SK-N-SH treated with all-trans-retinoic acid at 6 μM for 48 hours (cell line): ENCODE measurements at regions not wholly inside any gene's neighbourhood (a gene's known extent, or its start where the extent isn't known, plus 50 kb on each side); places are given as distances from the start of the nearest gene placed in this dataset.

Source experiments
- ATAC-seq: fragments of 200-7000 bp; cut with Tn5 transposase; 3 replicates; pipeline ENCODE4 v1.9.1; 2020; ENCODE audit warnings: mild to moderate bottlenecking, moderate library complexity
- ARNTL ChIP-seq: fragments of 450-650 bp; formaldehyde crosslinking; IDR thresholded peaks from 2 replicates; pipeline ENCODE4 v1.5.0; 2020; ENCODE audit warnings: low read depth, mild to moderate bottlenecking, moderate library complexity, borderline replicate concordance
- BACH2 ChIP-seq: fragments of 250-450 bp; sonication (Bioruptor Pico); IDR thresholded peaks from 2 replicates; pipeline ENCODE4 v1.9.0; 2021; ENCODE audit warnings: mild to moderate bottlenecking, borderline replicate concordance
- CSDC2 ChIP-seq: fragments of 250-450 bp; sonication (Bioruptor Pico); IDR thresholded peaks from 2 replicates; pipeline ENCODE4 v1.5.0; 2020; ENCODE audit warnings: mild to moderate bottlenecking, moderate library complexity
- ISL1 ChIP-seq: fragments of 250-450 bp; sonication (Bioruptor Pico); IDR thresholded peaks from 2 replicates; pipeline ENCODE4 v2.1.2; 2022; ENCODE audit warnings: mild to moderate bottlenecking, moderate library complexity
- OSR1 ChIP-seq: fragments of 250-450 bp; sonication (Bioruptor Pico); IDR thresholded peaks from 2 replicates; pipeline ENCODE4 v1.8.0; 2022; ENCODE audit warnings: moderate library complexity, mild to moderate bottlenecking, inconsistent platforms
- SNAI2 ChIP-seq: fragments of 250-450 bp; sonication (Bioruptor Pico); IDR thresholded peaks from 2 replicates; pipeline ENCODE4 v1.5.0; 2020; ENCODE audit warnings: mild to moderate bottlenecking, moderate library complexity
- TCF4 ChIP-seq: fragments of 250-450 bp; sonication (Bioruptor Pico); IDR thresholded peaks from 2 replicates; pipeline ENCODE4 v1.8.0; 2021; ENCODE audit warnings: mild to moderate bottlenecking, moderate library complexity, borderline replicate concordance
- TOX ChIP-seq: fragments of 250-450 bp; sonication (Bioruptor Pico); IDR thresholded peaks from 2 replicates; pipeline ENCODE4 v1.8.0; 2021; ENCODE audit warnings: mild to moderate bottlenecking, moderate library complexity, borderline replicate concordance
- ZC3H10 ChIP-seq: fragments of 250-450 bp; sonication (Bioruptor Pico); IDR thresholded peaks from 2 replicates; pipeline ENCODE4 v1.5.1; 2021; ENCODE audit warnings: mild to moderate bottlenecking, moderate library complexity
- ZFP3 ChIP-seq: fragments of 250-450 bp; sonication (Bioruptor Pico); IDR thresholded peaks from 2 replicates; pipeline ENCODE4 v1.5.0; 2020; ENCODE audit warnings: mild to moderate bottlenecking, moderate library complexity
- ZFP30 ChIP-seq: fragments of 450-650 bp; formaldehyde crosslinking; IDR thresholded peaks from 2 replicates; pipeline ENCODE4 v1.5.0; 2022; ENCODE audit warnings: mild to moderate bottlenecking, moderate library complexity
- ZNF70 ChIP-seq: fragments of 450-650 bp; formaldehyde crosslinking; IDR thresholded peaks from 2 replicates; pipeline ENCODE4 v1.5.0; 2020; ENCODE audit warnings: mild to moderate bottlenecking, moderate library complexity
- TF ChIP-seq, protein P1 (sequence below): fragments of 250-450 bp; sonication (Bioruptor Pico); IDR thresholded peaks from 2 replicates; pipeline ENCODE4 v1.5.0; 2020; ENCODE audit warnings: mild to moderate bottlenecking, moderate library complexity
- TF ChIP-seq, protein P2 (sequence below): fragments of 250-450 bp; sonication (Bioruptor Pico); IDR thresholded peaks from 2 replicates; pipeline ENCODE4 v1.5.1; 2021; ENCODE audit warnings: mild to moderate bottlenecking, moderate library complexity
- TF ChIP-seq, protein P3 (sequence below): fragments of 250-450 bp; sonication (Bioruptor Pico); IDR thresholded peaks from 2 replicates; pipeline ENCODE4 v1.8.0; 2020; ENCODE audit warnings: mild to moderate bottlenecking, moderate library complexity, borderline replicate concordance
- TF ChIP-seq, protein P4 (sequence below): fragments of 250-450 bp; sonication (Bioruptor Pico); IDR thresholded peaks from 2 replicates; pipeline ENCODE4 v1.8.0; 2021; ENCODE audit warnings: low read depth, mild to moderate bottlenecking, moderate library complexity, borderline replicate concordance
- TF ChIP-seq, protein P5 (sequence below): fragments of 250-450 bp; sonication (Bioruptor Pico); IDR thresholded peaks from 2 replicates; pipeline ENCODE4 v1.5.1; 2020; ENCODE audit warnings: low read depth, mild to moderate bottlenecking, moderate library complexity

DNA sequence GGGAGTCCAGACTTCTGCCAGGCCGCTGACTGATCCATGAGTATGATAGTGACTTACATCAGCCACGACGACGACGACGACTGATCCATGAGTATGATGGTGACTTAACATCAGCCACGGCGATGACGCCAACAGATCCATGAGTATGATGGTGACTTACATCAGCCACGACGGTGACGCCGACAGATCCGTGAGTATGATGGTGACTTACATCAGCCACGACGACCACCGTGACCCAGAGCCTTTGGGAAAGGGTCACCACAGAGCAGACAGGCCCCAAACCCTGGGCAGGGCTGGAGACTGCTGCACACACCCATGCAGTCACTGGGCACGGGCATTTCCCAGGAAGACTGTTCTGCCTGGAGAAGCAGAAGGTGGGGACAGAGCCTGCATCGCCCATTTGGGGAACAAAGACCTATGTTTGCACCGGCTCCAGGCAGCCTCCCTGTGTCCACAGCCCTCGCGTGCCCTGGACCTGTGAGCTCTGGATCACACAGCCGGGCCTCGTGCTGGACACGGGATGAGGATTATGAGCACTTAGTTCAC is 130.9 kb upstream of the SPACA7 start:
- TF ChIP-seq, protein P1, sequence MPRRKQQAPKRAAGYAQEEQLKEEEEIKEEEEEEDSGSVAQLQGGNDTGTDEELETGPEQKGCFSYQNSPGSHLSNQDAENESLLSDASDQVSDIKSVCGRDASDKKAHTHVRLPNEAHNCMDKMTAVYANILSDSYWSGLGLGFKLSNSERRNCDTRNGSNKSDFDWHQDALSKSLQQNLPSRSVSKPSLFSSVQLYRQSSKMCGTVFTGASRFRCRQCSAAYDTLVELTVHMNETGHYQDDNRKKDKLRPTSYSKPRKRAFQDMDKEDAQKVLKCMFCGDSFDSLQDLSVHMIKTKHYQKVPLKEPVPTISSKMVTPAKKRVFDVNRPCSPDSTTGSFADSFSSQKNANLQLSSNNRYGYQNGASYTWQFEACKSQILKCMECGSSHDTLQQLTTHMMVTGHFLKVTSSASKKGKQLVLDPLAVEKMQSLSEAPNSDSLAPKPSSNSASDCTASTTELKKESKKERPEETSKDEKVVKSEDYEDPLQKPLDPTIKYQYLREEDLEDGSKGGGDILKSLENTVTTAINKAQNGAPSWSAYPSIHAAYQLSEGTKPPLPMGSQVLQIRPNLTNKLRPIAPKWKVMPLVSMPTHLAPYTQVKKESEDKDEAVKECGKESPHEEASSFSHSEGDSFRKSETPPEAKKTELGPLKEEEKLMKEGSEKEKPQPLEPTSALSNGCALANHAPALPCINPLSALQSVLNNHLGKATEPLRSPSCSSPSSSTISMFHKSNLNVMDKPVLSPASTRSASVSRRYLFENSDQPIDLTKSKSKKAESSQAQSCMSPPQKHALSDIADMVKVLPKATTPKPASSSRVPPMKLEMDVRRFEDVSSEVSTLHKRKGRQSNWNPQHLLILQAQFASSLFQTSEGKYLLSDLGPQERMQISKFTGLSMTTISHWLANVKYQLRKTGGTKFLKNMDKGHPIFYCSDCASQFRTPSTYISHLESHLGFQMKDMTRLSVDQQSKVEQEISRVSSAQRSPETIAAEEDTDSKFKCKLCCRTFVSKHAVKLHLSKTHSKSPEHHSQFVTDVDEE, result no peak
- no peak for TF ChIP-seq ZFP30 (CRISPR knock-in tag)
- TF ChIP-seq SNAI2, result no peak
- TF ChIP-seq, protein P2, sequence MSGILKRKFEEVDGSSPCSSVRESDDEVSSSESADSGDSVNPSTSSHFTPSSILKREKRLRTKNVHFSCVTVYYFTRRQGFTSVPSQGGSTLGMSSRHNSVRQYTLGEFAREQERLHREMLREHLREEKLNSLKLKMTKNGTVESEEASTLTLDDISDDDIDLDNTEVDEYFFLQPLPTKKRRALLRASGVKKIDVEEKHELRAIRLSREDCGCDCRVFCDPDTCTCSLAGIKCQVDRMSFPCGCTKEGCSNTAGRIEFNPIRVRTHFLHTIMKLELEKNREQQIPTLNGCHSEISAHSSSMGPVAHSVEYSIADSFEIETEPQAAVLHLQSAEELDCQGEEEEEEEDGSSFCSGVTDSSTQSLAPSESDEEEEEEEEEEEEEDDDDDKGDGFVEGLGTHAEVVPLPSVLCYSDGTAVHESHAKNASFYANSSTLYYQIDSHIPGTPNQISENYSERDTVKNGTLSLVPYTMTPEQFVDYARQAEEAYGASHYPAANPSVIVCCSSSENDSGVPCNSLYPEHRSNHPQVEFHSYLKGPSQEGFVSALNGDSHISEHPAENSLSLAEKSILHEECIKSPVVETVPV, result no peak
- TF ChIP-seq OSR1 (CRISPR knock-in tag), result no peak
- TF ChIP-seq ARNTL (CRISPR knock-in tag), result no peak
- no peak for TF ChIP-seq ZNF70
- no peak for TF ChIP-seq TCF4
- TF ChIP-seq ZFP3, result no peak
- no peak for TF ChIP-seq ISL1 (CRISPR knock-in tag)
- no peak for TF ChIP-seq TOX (CRISPR knock-in tag)
- TF ChIP-seq, protein P3, sequence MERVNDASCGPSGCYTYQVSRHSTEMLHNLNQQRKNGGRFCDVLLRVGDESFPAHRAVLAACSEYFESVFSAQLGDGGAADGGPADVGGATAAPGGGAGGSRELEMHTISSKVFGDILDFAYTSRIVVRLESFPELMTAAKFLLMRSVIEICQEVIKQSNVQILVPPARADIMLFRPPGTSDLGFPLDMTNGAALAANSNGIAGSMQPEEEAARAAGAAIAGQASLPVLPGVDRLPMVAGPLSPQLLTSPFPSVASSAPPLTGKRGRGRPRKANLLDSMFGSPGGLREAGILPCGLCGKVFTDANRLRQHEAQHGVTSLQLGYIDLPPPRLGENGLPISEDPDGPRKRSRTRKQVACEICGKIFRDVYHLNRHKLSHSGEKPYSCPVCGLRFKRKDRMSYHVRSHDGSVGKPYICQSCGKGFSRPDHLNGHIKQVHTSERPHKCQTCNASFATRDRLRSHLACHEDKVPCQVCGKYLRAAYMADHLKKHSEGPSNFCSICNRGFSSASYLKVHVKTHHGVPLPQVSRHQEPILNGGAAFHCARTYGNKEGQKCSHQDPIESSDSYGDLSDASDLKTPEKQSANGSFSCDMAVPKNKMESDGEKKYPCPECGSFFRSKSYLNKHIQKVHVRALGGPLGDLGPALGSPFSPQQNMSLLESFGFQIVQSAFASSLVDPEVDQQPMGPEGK, result no peak
- TF ChIP-seq BACH2 (CRISPR knock-in tag), result no peak
- TF ChIP-seq, protein P4, sequence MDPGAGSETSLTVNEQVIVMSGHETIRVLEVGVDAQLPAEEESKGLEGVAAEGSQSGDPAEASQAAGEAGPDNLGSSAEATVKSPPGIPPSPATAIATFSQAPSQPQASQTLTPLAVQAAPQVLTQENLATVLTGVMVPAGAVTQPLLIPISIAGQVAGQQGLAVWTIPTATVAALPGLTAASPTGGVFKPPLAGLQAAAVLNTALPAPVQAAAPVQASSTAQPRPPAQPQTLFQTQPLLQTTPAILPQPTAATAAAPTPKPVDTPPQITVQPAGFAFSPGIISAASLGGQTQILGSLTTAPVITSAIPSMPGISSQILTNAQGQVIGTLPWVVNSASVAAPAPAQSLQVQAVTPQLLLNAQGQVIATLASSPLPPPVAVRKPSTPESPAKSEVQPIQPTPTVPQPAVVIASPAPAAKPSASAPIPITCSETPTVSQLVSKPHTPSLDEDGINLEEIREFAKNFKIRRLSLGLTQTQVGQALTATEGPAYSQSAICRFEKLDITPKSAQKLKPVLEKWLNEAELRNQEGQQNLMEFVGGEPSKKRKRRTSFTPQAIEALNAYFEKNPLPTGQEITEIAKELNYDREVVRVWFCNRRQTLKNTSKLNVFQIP (CRISPR knock-in tag), result no peak
- TF ChIP-seq ZC3H10 (CRISPR knock-in tag), result no peak
- no peak for TF ChIP-seq CSDC2 (CRISPR knock-in tag)
- no peak for ATAC-seq

DNA sequence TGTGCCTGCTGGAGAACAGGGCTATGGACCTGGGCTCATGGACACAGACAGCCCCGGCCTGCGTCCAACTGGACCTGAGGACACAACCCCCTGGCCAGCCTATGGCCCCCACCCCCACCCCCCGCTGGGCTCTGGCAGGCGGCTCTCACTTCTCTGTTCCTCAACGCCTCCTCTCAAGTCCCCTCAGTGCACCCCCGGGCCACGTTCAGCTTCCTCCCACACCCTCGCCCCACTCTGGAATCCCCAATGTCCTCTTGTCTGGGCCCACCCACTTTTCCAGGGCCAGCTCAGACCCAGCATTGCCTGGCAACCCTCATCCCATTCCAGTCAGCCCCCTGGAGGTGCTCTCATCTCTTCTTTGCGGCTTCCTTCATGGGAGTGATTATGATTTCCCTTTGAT is 130.2 kb upstream of the SPACA7 start:
- TF ChIP-seq SNAI2 (no peak), ZNF70 (no peak)
- TF ChIP-seq, protein P1, result no peak
- TF ChIP-seq, protein P5, sequence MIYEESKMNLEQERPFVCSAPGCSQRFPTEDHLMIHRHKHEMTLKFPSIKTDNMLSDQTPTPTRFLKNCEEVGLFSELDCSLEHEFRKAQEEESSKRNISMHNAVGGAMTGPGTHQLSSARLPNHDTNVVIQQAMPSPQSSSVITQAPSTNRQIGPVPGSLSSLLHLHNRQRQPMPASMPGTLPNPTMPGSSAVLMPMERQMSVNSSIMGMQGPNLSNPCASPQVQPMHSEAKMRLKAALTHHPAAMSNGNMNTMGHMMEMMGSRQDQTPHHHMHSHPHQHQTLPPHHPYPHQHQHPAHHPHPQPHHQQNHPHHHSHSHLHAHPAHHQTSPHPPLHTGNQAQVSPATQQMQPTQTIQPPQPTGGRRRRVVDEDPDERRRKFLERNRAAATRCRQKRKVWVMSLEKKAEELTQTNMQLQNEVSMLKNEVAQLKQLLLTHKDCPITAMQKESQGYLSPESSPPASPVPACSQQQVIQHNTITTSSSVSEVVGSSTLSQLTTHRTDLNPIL (CRISPR knock-in tag), result no peak
- TF ChIP-seq, protein P4 (CRISPR knock-in tag), result no peak
- no peak for ATAC-seq
